Fibroblast of upper back skin (primary cell): ENCODE measurements at regions not wholly inside any gene's neighbourhood (a gene's known extent, or its start where the extent isn't known, plus 50 kb on each side); places are given as distances from the start of the nearest gene placed in this dataset.
"Not testable (repeated sequence)": the region's sequence is repeated elsewhere in the genome, so short reads cannot be mapped to it uniquely, and the experiment has no call there.

Source experiments
- DNase-seq: peaks from one replicate; pipeline ENCODE4 v3.0.0-alpha.2; 2013

GRCh38 chr9:104195142-104195541, 101.0 kb downstream of the SMC2 start:
- not testable (repeated sequence) for DNase-seq

DNA sequence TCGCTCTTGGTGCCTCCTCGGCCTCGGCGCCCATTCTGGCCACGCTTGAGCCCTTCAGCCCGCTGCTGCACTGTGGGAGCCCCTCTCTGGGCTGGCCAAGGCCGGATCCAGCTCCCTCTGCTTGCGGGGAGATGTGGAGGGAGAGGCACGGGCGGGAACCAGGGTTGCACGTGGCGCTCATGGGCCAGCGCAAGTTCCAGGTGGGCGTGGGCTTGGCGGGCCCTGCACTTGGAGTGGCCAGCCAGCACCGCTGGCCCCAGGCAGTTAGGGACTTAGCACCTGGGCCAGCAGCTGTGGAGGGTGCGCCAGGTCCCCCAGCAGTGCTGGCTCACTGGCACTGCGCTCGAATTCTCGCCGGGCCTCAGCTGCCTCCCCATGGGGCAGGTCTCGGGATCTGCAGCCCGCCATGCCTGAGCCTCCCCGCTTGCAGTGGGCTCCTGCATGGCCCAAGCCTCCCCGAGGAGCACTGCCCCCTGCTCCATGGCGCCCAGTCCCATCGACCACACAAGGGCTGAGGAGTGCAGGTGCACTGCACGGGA, 106.4 kb downstream of the SMC2 start:
- no peak for DNase-seq

DNA sequence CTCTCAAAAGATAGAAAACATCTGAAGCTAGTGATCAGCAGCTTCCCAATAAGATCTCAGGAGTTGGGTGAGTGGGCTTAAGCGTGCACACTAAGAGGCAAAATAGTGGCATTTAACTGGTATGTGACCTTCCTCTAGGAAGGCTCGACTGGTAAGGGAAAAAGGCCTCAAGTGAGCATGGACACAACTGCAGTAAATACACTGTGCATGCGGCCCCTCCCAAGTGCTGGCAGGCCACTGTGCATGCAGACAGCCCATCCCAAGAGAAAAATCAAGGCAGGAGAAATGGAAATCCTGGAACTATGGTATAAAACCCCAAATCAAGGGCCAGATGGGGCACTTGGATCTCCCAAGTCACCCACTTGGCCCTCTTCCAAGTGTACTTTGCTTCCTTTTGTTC, 112.7 kb downstream of the SMC2 start:
- no peak for DNase-seq

DNA sequence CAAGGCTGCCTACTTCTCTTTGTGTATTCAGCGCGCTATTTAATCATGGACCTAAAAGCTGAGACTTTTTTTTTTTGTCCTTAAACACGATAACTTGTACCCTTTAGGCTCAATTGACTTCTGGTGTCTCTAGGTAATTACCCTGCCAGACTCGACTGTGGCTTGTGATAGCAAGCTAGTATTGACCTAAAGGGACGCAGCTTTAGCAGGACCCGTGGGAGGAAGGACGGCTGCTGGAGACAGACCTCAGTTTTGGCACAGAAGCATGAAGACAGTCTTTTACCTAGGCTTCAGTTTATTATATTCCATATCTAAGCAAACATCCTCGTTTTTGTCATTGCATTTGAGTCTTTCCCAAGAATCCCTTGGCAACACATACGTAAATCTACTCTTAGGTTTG, 115.3 kb downstream of the SMC2 start:
- no peak for DNase-seq

- peak; percentile 59 for DNase-seq
Measured at GRCh38 chr9:104227108-104227507, 133.0 kb downstream of the SMC2 start.

GRCh38 chr9:104232781-104233341, 138.8 kb downstream of the SMC2 start:
- DNase-seq = peak; percentile 77

DNA sequence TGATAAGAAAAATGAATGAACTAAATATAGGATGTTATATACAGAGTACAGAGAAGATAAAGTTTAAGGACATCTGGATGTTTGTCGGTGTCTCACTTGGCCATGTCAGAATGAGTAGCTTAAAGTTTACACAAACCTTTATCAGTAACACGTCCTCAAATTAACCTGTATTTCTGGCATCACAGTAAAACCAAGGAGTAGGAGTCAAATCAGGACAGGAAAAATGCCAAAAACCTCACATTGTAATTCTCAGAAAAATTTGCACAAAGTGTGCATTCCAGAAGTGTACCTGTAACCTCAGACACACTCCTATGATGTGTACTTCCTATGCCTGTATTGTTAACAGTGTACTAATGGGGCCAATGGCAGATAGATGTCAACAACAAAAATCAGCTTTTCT, 139.3 kb downstream of the SMC2 start:
- no peak for DNase-seq

DNA sequence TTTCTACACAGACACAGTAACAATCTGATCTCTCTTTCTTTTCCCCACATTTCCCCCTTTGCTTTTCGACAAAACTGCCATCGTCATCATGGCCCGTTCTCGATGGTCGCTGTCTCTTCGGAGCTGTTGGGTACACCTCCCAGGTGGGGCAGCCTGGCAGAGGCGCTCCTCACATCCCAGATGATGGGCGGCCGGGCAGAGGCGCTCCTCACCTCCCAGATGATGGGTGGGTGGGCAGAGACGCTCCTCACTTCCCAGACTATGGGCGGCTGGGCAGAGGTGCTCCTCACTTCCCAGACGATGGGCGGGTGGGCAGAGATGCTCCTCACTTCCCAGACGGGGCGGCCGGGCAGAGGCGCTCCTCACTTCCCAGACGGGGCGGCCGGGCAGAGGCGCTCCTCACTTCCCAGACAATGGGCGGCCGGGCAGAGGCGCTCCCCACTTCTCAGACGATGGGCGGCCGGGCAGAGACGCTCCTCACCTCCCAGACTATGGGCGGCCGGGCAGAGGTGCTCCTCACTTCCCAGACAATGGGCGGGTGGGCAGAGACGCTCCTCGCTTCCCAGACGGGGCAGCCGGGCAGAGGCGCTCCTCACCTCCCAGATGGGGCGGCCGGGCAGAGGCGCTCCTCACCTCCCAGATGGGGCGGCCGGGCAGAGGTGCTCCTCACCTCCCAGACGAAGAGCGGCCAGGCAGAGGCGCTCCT, 140.7 kb downstream of the SMC2 start:
- not testable (repeated sequence) for DNase-seq

- DNase-seq = not testable (repeated sequence)
Measured at GRCh38 chr9:104235347-104236120, 141.4 kb downstream of the SMC2 start.

DNA sequence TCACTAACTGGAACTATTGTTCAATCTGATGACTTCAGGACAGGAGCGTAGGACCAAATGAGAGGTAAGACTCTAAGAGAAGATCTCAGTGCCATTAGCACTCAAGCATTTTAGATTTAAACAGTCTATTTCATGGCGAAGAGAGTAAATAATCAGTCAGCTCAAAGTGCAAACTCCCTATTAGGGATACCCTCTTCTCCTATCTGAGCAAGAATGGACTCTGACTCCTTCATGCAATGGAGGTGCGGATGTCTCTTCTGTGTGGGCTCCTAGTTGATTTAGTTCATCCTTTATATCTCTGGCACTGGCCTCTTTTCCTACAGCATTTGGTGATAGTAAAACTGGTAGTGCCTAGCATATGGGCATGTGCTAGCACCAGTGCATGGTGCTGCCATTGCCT, 144.6 kb downstream of the SMC2 start:
- no peak for DNase-seq

DNA sequence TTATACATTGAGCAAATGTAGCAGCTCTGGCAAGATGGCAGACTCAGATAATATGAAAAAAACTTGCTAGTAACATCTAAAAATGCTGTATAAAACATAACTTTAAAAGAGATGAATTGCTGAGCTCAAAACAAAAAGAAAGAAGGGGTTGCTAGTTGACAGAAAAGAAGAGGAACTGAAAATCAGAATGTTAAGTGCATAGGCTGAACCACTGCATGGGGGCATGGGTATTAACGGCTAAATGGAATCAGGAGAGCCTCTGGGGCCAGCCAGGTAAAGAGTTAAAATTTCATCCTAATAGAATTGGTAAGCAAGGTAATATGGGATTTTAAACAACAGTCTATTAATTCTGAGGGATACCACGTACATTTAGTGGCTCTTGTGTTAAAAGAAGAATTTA, 146.8 kb downstream of the SMC2 start:
- no peak for DNase-seq

DNA sequence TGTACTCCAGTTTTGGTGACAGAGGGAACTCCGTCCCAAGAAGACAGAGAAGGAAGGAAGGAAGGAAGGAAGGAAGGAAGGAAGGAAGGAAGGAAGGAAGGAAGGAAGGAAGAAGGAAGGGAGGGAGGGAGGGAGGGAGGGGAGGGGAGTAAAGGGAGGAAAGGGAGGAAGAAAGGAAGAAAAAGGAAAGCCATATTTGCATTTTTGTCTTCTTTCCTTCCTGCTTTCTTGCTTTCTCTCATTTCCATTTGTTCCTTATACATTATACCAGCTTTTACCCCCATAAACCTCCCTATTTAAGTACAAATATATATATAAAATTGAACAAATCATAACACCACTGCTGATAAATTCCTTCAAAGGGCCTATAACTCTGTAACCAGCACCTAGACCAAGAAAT, 151.8 kb downstream of the SMC2 start:
- no peak for DNase-seq

- no peak for DNase-seq
Measured at GRCh38 chr9:104247899-104248460, 153.9 kb downstream of the SMC2 start.

DNA sequence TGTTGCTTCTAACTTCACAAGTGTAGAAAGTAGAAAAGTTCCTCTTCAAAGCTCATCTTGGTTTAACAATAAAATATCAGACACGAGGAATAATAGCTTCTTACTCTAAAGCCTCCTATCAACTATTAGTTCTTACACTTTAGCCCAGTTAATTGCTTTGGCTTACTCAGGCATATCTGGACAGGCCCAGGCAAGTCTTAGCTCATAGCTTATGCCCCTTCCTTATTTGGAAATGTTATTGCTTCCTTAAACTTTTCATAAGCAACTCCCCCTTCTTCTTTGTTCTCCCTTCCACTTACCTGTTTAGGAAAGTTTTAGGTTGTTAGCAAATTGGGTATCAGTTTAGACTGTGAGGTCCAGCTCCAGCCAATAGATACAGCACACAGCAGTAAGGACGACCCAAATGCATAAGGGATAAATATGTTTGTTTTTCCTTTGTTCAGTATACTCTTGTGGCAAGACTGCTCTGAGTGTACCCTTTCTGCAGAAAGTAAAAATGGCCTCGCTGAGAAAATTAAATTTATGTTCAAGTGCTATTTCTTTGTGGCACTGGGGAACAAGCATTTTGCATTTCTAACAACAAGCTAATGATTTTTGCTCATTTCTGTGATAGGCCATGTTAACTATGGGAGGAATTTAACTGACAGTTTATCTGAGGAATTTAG, 162.1 kb downstream of the SMC2 start:
- DNase-seq = no peak

- no peak for DNase-seq
Measured at GRCh38 chr9:104256696-104257062, 162.6 kb downstream of the SMC2 start.

DNA sequence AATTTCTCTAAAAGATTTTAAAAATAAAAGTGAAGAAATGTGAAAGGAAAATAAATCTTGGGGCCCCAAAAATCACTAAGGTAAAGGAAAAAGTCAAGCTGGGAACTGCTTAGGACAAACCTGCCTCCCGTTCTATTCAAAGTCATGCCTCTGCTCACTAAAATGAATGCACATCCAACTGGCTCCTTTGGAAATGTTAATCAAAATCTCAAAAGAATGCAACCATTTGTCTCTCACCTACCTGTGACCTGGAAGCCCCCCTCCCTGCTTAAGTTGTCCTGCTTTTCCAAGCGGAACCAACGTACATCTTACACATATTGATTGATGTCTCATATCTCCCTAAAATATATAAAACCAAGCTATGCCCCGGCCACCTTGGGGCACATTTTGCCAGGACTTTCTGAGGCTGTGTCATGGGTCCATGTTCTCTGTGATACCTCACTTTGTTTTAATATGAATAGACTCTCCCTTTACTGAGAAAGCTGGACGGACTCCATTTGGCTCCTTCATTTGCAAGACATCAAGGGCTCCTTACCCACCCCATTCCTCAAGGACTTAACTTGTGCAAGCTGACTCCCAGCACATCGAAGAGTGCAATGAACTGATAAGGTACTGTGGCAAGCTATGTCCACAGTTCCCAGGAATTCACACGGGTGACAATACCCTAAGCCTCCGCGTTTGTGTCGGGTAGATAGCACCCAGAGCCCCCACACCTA, 164.3 kb downstream of the SMC2 start:
- no peak for DNase-seq

DNA sequence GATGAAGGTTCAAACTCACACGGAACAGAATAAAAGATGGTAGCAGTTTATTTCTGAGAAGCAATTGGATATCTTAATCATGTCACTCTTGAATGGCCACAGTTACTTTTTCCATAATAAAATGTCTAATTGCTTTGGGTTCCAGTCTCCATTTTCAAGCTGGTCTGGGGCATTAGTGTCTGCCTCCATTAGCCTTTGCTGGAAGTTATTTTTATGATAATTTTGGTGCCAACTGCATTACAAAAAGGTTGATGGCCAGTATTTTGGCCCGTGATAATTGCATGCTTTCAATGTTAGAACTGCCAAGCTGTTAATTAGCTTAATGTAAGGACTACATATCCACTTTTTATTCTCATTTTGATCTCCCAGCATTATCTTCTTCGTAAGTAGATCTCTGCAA, 165.9 kb downstream of the SMC2 start:
- no peak for DNase-seq

GRCh38 chr9:104263942-104264341, 169.8 kb downstream of the SMC2 start:
- no peak for DNase-seq

DNA sequence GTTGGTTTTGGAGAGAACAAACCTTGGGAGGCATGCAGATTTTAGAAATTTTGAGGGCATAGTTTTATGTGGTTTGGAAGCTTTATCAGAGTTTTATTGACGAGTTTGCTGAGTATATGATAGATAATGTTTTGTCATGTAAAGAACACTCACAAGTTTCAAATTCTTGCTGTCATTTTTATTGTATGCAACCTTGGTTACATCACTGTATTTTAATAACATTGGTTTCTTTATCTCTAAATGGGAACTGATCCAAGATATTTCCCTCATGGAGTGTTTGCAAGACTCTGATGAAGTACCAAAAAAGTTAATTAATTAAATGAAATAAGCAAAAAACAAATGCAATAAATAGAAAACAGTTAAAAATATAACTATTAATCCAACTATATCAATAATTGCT, 170.3 kb downstream of the SMC2 start:
- DNase-seq = no peak

DNA sequence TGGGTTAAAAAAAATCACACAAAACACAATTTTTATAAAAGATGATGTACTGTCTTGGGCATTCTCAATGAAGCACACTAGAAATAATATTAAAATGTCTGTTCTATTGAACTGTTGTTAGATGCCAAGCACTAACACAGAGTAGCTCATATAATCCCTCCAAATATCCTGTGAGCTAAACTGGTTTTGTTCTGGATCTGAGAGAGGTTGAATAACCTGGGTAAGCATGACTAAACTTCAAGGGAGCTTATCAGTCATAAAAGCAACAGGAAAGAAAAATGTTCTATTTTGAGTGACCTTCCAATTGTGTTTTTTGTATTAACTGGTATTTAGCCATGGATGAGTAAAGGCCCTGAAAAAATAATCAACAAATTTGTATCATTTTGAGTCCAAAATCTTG, 175.3 kb downstream of the SMC2 start:
- DNase-seq = no peak

- no peak for DNase-seq
Measured at GRCh38 chr9:104269996-104270963, 176.2 kb downstream of the SMC2 start.
